Body of pancreas (tissue), 4 donors: ENCODE measurements at regions not wholly inside any gene's neighbourhood (a gene's known extent, or its start where the extent isn't known, plus 50 kb on each side); places are given as distances from the start of the nearest gene placed in this dataset.
"Not testable (repeated sequence)": the region's sequence is repeated elsewhere in the genome, so short reads cannot be mapped to it uniquely, and the experiment has no call there.

Source experiments
- ATAC-seq: fragments of 150-250 bp; one replicate; pipeline ENCODE4 v1.9.1; 2016
- DNase-seq, 4 donors: peaks; one replicate each; pipeline ENCODE4 v3.0.0-alpha.2; 2019
- H3K27ac ChIP-seq, 4 donors: fragments of 200-600 bp; sonication (generic); 1 replicate in 3 of 4; 2 replicates in 1 of 4; pipeline versions ENCODE4 v1.5.1 to v1.6.1; 2016 to 2019; ENCODE audit warnings: mild to moderate bottlenecking in 1 of 4, mixed read lengths in 1 of 4, moderate library complexity in 1 of 4
- H3K27me3 ChIP-seq, 2 donors: fragments of 200-600 bp; sonication (generic); one replicate each; pipeline ENCODE4 v1.6.0; 2016; ENCODE audit warnings: mild to moderate bottlenecking in 1 of 2
- H3K36me3 ChIP-seq, 2 donors: fragments of 200-600 bp; sonication (generic); replicated peaks in 1 of 2; 2 replicates each; pipeline ENCODE4 v1.5.1; 2016; ENCODE audit warnings: low read depth in 2 of 2; ENCODE audit not compliant: insufficient read depth in 1 of 2
- H3K4me1 ChIP-seq: fragments of 200-600 bp; sonication (generic); one replicate; pipeline ENCODE4 v1.6.0; 2016
- H3K4me3 ChIP-seq, 2 donors: fragments of 200-600 bp; sonication (generic); 1 replicate in 1 of 2; 2 replicates in 1 of 2; pipeline ENCODE4 v1.5.1; 2016 to 2019
- H3K9me3 ChIP-seq, 3 donors: fragments of 200-600 bp; sonication (generic); 1 replicate in 2 of 3; 2 replicates in 1 of 3; pipeline ENCODE4 v1.5.1; 2016
- POLR2A ChIP-seq, 3 donors: fragments of 450-650 bp; IDR thresholded peaks; one replicate each; pipeline ENCODE4 v1.6.1; 2016; ENCODE audit warnings: antibody characterized with exemption in 3 of 3, mild to moderate bottlenecking in 2 of 3
- WGBS, 2 donors: methylation state at CpG; one replicate each; pipeline ENCODE4 v1.1.5; 2017; 5-methylcytosine and 5-hydroxymethylcytosine counted together
- intact Hi-C: fragments of 100-400 bp; cut with DNase I; formaldehyde crosslinking; loops from one replicate; pipeline ENCODE4 v1.15.1; 2023
- TF ChIP-seq, protein P1 (sequence below), 7 experiments: fragments of 450-650 bp in 4 of 7; fragments of 200-600 bp in 3 of 7; sonication (generic) in 3 of 7; IDR thresholded peaks; one replicate each; pipeline ENCODE4 v1.5.1; 2016 to 2019; ENCODE audit warnings: antibody characterized with exemption in 7 of 7

DNA sequence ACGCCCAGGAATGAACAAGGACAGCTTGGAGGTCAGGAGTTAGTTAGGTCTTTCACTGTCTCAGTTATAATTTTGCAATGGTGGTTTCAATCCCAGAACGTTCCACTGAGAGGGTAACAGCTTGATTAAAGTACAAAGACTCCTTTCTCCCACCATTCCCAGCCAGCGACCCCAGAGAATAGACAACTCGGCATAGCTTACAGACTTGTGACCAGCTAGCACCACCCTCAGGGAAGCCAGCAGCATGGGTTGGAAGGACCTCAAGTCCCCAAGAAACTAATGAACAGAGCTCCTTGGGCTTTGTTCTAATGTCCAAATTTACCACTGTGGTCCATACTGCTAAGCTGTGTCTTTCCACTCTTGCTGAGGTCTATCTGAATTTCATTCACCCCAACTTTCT lies 72.0 kb upstream of the MED14 start:
- 38 to 53% methylated on average over 1 to 4 of the region's 4 CpGs for WGBS, 2 donors
- Histone ChIP-seq H3K27me3 (no peaks in the 10 kb centered on the region), H3K4me1 (no peaks in the 10 kb centered on the region), H3K36me3 (no peaks in the 10 kb centered on the region), H3K9me3 (no peaks in the 10 kb centered on the region), H3K4me3 (no peak overlapping the region), H3K27ac (no peak overlapping the region)
- intact Hi-C loops = no loop called here
- no peak for DNase-seq
- ATAC-seq = no peak
- TF ChIP-seq POLR2A (IDR thresholded peaks at IDR 0.05) = no peak
- TF ChIP-seq, protein P1, sequence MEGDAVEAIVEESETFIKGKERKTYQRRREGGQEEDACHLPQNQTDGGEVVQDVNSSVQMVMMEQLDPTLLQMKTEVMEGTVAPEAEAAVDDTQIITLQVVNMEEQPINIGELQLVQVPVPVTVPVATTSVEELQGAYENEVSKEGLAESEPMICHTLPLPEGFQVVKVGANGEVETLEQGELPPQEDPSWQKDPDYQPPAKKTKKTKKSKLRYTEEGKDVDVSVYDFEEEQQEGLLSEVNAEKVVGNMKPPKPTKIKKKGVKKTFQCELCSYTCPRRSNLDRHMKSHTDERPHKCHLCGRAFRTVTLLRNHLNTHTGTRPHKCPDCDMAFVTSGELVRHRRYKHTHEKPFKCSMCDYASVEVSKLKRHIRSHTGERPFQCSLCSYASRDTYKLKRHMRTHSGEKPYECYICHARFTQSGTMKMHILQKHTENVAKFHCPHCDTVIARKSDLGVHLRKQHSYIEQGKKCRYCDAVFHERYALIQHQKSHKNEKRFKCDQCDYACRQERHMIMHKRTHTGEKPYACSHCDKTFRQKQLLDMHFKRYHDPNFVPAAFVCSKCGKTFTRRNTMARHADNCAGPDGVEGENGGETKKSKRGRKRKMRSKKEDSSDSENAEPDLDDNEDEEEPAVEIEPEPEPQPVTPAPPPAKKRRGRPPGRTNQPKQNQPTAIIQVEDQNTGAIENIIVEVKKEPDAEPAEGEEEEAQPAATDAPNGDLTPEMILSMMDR (IDR thresholded peaks at IDR 0.05) = no peak

DNA sequence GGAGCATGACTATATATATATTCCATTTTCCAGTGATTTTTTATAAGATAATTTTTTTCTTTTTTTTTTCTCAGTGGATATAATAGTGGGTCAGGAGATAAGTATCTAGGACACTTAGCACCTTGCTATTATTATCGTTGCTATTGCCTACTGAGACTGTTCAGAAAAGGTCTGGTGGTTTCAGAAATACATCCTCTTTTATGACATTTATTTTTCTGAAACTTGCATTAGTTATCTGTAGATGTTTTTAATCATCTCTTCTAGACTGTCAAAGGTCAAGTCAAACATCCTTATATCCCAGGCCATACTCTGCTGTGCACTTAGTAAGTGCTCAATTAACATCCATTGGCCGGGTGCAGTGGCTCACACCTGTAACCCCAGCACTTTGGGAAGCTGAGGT lies 72.9 kb upstream of the MED14 start:
- intact Hi-C loops = no loop called here
- H3K4me1 ChIP-seq = no peaks in the 10 kb centered on the region
- H3K4me3 ChIP-seq = no peak overlapping the region
- no peaks in the 10 kb centered on the region for H3K36me3 ChIP-seq
- H3K27me3 ChIP-seq = no peaks in the 10 kb centered on the region
- DNase-seq = no peak
- H3K27ac ChIP-seq = no peak overlapping the region
- 83 to 85% methylated on average over 1 to 2 of the region's 2 CpGs for WGBS, 2 donors
- no peak for ATAC-seq
- TF ChIP-seq POLR2A (IDR thresholded peaks at IDR 0.05) = no peak
- TF ChIP-seq, protein P1 (IDR thresholded peaks at IDR 0.05) = no peak
- no peaks in the 10 kb centered on the region for H3K9me3 ChIP-seq

DNA sequence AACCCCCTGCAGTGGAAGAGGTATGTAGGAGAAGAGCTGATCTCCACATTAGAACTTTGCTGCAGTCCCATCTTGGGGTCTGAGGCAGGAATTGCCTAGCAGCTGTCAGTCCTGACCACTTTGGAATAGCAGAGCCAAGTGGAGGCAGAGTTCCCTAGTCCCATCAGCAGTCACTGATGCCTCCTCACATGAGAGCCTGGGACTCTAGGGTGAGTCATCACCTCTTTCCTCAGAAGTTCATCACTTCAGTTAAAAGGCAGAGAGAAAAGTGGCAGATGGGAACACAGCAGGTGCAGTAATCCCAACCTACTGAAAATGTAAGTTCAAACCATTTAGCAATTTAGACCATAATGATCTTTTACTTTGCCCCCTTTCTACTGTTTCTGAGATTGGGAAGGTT lies 73.9 kb upstream of the MED14 start:
- intact Hi-C loops = no loop called here
- DNase-seq (no peak), ATAC-seq (no peak)
- TF ChIP-seq POLR2A (IDR thresholded peaks at IDR 0.05) = no peak
- TF ChIP-seq, protein P1 (IDR thresholded peaks at IDR 0.05) = no peak
- Histone ChIP-seq H3K36me3 (no peaks in the 10 kb centered on the region), H3K4me3 (no peak overlapping the region), H3K27ac (no peak overlapping the region), H3K27me3 (no peaks in the 10 kb centered on the region), H3K9me3 (no peaks in the 10 kb centered on the region), H3K4me1 (no peaks in the 10 kb centered on the region)

DNA sequence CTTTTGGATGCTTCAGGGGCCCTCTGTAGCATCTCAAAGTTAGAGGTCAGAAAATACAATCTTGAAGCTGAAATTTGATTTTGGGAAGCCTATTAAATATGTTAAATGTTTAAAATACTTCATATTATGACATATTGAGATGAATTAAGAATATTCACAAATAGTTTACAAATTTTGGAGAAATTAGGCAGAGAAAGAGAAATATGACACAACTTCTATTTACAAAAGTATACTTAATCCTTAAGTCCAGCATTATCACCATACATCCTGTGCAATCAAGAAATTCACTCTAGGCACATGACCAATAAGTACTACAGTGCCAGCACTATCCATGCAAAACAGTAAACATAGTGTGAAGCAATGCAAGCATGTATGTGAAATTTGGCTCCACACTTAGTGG lies 79.7 kb upstream of the MED14 start:
- H3K27ac ChIP-seq = not testable (repeated sequence)

DNA sequence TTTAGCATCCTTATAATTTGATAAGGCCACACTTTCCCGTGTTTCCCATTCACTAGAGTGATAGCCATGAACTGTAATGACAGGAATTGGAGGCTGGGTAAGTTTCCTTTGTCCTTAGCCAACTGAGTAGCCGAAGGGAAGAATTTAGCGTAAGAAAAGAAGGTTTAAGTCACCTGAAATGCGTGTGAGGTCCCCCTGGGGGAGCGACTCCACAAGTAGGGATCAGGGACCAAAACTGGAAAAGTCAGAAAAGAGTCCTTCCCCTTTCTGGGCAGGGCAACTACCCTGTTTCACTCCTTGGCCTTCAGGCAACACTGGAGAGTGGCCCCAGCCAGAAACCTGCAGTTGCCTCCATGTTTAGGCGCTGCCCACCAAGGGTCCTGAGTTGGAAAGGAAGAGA lies 81.6 kb upstream of the MED14 start:
- Histone ChIP-seq H3K36me3 (no peaks in the 10 kb centered on the region), H3K9me3 (no peaks in the 10 kb centered on the region), H3K4me1 (no peaks in the 10 kb centered on the region), H3K27me3 (no peaks in the 10 kb centered on the region), H3K27ac (no peak overlapping the region), H3K4me3 (no peak overlapping the region)
- TF ChIP-seq, protein P1 (IDR thresholded peaks at IDR 0.05) = no peak
- no peak for TF ChIP-seq POLR2A (IDR thresholded peaks at IDR 0.05)
- no peak for ATAC-seq
- intact Hi-C loops = no loop called here
- 81 to 86% methylated on average over 5 to 6 of the region's 6 CpGs for WGBS, 2 donors
- no peak for DNase-seq

More for the DNA sequence above, 79.7 kb upstream of the MED14 start:
- intact Hi-C loops, H3K36me3 ChIP-seq, H3K27me3 ChIP-seq, H3K4me1 ChIP-seq, H3K4me3 ChIP-seq, DNase-seq, ATAC-seq, H3K9me3 ChIP-seq: not testable (repeated sequence)
